ENCODE measurements at regions not wholly inside any gene's neighbourhood (a gene's known extent, or its start where the extent isn't known, plus 50 kb on each side); places are given as distances from the start of the nearest gene placed in this dataset.

GRCh38 chr10:120770496-120770895 is 80.7 kb upstream of the WDR11 start:
- peak; percentile 57 for DNase-seq (ENCODE audit: extremely low spot score)
- Histone ChIP-seq H3K27me3 (no peaks in the 10 kb centered on the region), H3K4me3 (no peak overlapping the region), H3K4me1 (no peaks in the 10 kb centered on the region), H3K27ac (replicated peaks in 1 of 4) (no peak overlapping the region), H3K36me3 (no peaks in the 10 kb centered on the region), H3K9me3 (no peaks in the 10 kb centered on the region)
- no peak for TF ChIP-seq POLR2AphosphoS5 (IDR thresholded peaks at IDR 0.05)
- no peak for TF ChIP-seq CTCF (IDR thresholded peaks at IDR 0.05)
- TF ChIP-seq POLR2A (IDR thresholded peaks at IDR 0.05; ENCODE audit: low read depth), result no peak
- TF ChIP-seq EP300 (IDR thresholded peaks at IDR 0.05), result no peak
- WGBS, result 42% methylated on average over 4 of the region's 4 CpGs
- intact Hi-C loops (cut with DNase I), result no loop called here

GRCh38 chr10:120776442-120776841 is 74.7 kb upstream of the WDR11 start:
- TF ChIP-seq POLR2A (IDR thresholded peaks at IDR 0.05; ENCODE audit: low read depth) (no peak), EP300 (IDR thresholded peaks at IDR 0.05) (no peak), POLR2AphosphoS5 (IDR thresholded peaks at IDR 0.05) (no peak), CTCF (IDR thresholded peaks at IDR 0.05) (no peak)
- intact Hi-C loops (cut with DNase I), result no loop called here
- Histone ChIP-seq H3K36me3 (no peaks in the 10 kb centered on the region), H3K4me3 (no peak overlapping the region), H3K9me3 (no peaks in the 10 kb centered on the region), H3K4me1 (no peaks in the 10 kb centered on the region), H3K27ac (replicated peaks in 1 of 4) (no peak overlapping the region), H3K27me3 (no peaks in the 10 kb centered on the region)
- 67% methylated on average over 1 of the region's 1 CpG for WGBS
- DNase-seq (ENCODE audit: extremely low spot score), result peak; percentile 70

GRCh38 chr10:120782336-120782735 is 68.8 kb upstream of the WDR11 start:
- H3K4me1 ChIP-seq, result no peaks in the 10 kb centered on the region
- TF ChIP-seq EP300 (IDR thresholded peaks at IDR 0.05) (no peak), POLR2A (IDR thresholded peaks at IDR 0.05; ENCODE audit: low read depth) (no peak), POLR2AphosphoS5 (IDR thresholded peaks at IDR 0.05) (no peak), CTCF (IDR thresholded peaks at IDR 0.05) (no peak)
- no peak overlapping the region for H3K27ac ChIP-seq (replicated peaks in 1 of 4)
- H3K36me3 ChIP-seq, result no peaks in the 10 kb centered on the region
- no peak for DNase-seq (ENCODE audit: extremely low spot score)
- intact Hi-C loops (cut with DNase I), result no loop called here
- H3K9me3 ChIP-seq, result no peaks in the 10 kb centered on the region
- no peak overlapping the region for H3K4me3 ChIP-seq
- WGBS, result 86% methylated on average over 3 of the region's 3 CpGs
- no peaks in the 10 kb centered on the region for H3K27me3 ChIP-seq

- no peaks in the 10 kb centered on the region for H3K9me3 ChIP-seq
- no peaks in the 10 kb centered on the region for H3K27me3 ChIP-seq
- TF ChIP-seq POLR2AphosphoS5 (IDR thresholded peaks at IDR 0.05), result no peak
- intact Hi-C loops (cut with DNase I), result no loop called here
- no peak for DNase-seq (ENCODE audit: extremely low spot score)
- no peak overlapping the region for H3K4me3 ChIP-seq
- H3K4me1 ChIP-seq, result no peaks in the 10 kb centered on the region
- 85% methylated on average over 5 of the region's 5 CpGs for WGBS
- no peak overlapping the region for H3K27ac ChIP-seq (replicated peaks in 1 of 4)
- H3K36me3 ChIP-seq, result no peaks in the 10 kb centered on the region
These were observed 68.1 kb upstream of the WDR11 start for GRCh38 chr10:120783098-120783497.

GRCh38 chr10:120783867-120784266 is 67.3 kb upstream of the WDR11 start:
- H3K4me3 ChIP-seq, result no peak overlapping the region
- H3K27ac ChIP-seq (replicated peaks in 1 of 4), result no peak overlapping the region
- H3K4me1 ChIP-seq, result no peaks in the 10 kb centered on the region
- intact Hi-C loops (cut with DNase I), result no loop called here
- no peaks in the 10 kb centered on the region for H3K27me3 ChIP-seq
- DNase-seq (ENCODE audit: extremely low spot score), result no peak
- TF ChIP-seq POLR2A (IDR thresholded peaks at IDR 0.05; ENCODE audit: low read depth), result no peak
- no peak for TF ChIP-seq CTCF (IDR thresholded peaks at IDR 0.05)
- no peak for TF ChIP-seq POLR2AphosphoS5 (IDR thresholded peaks at IDR 0.05)
- no peak for TF ChIP-seq EP300 (IDR thresholded peaks at IDR 0.05)
- no peaks in the 10 kb centered on the region for H3K36me3 ChIP-seq
- 74% methylated on average over 6 of the region's 6 CpGs for WGBS
- H3K9me3 ChIP-seq, result no peaks in the 10 kb centered on the region

Measured in esophagus muscularis mucosa (tissue), 4 donors.